ENCODE measurements at regions not wholly inside any gene's neighbourhood (a gene's known extent, or its start where the extent isn't known, plus 50 kb on each side); places are given as distances from the start of the nearest gene placed in this dataset.
"Not testable (repeated sequence)": the region's sequence is repeated elsewhere in the genome, so short reads cannot be mapped to it uniquely, and the experiment has no call there.

GRCh38 chr2:35125871-35126270, 1229.7 kb upstream of the CRIM1 start:
- intact Hi-C loops (cut with DNase I): no loop called here
- H3K9me3 ChIP-seq (ENCODE audit: control insufficient read depth, low read length): no peaks in the 10 kb centered on the region
- no peaks in the 10 kb centered on the region for H3K27me3 ChIP-seq (ENCODE audit: control insufficient read depth, insufficient read depth)
- H3K4me3 ChIP-seq (ENCODE audit: low read length): no peak overlapping the region
- WGBS: 76% methylated on average over 1 of the region's 1 CpG
- DNase-seq: no peak
- no peak for ATAC-seq
- no peaks in the 10 kb centered on the region for H3K4me1 ChIP-seq (ENCODE audit: control insufficient read depth, insufficient read depth, low read length)
- no peak overlapping the region for H3K27ac ChIP-seq (ENCODE audit: low read length)

- Histone ChIP-seq H3K27me3 (ENCODE audit: control insufficient read depth, insufficient read depth) (no peaks in the 10 kb centered on the region), H3K4me1 (ENCODE audit: control insufficient read depth, insufficient read depth, low read length) (no peaks in the 10 kb centered on the region), H3K9me3 (ENCODE audit: control insufficient read depth, low read length) (no peaks in the 10 kb centered on the region), H3K27ac (ENCODE audit: low read length) (no peak overlapping the region), H3K4me3 (ENCODE audit: low read length) (no peak overlapping the region)
- peak in 1 of 3 donors; percentile 24 for DNase-seq
- no peak for ATAC-seq
- intact Hi-C loops (cut with DNase I): no loop called here
- 88% methylated on average over 4 of the region's 4 CpGs for WGBS
Observed at GRCh38 chr2:35125278-35125677, 1230.3 kb upstream of the CRIM1 start.

- Histone ChIP-seq H3K27me3 (ENCODE audit: control insufficient read depth, insufficient read depth) (no peaks in the 10 kb centered on the region), H3K27ac (ENCODE audit: low read length) (no peak overlapping the region), H3K4me3 (ENCODE audit: low read length) (no peak overlapping the region), H3K4me1 (ENCODE audit: control insufficient read depth, insufficient read depth, low read length) (no peaks in the 10 kb centered on the region), H3K9me3 (ENCODE audit: control insufficient read depth, low read length) (no peaks in the 10 kb centered on the region)
- DNase-seq (no peak), ATAC-seq (no peak)
- intact Hi-C loops (cut with DNase I): no loop called here
Observed at GRCh38 chr2:35116151-35116550, 1239.4 kb upstream of the CRIM1 start.

- WGBS: 73% methylated on average over 2 of the region's 2 CpGs
- peak in 1 of 3 donors; percentile 32 for DNase-seq
- no peaks in the 10 kb centered on the region for H3K9me3 ChIP-seq (ENCODE audit: control insufficient read depth, low read length)
Observed at GRCh38 chr2:35114765-35115164, 1240.8 kb upstream of the CRIM1 start.

GRCh38 chr2:35112367-35112766, 1243.2 kb upstream of the CRIM1 start:
- WGBS: 90% methylated on average over 9 of the region's 10 CpGs
- intact Hi-C loops (cut with DNase I): not testable (repeated sequence)

More at GRCh38 chr2:35114765-35115164, 1240.8 kb upstream of the CRIM1 start:
- H3K27me3 ChIP-seq (ENCODE audit: control insufficient read depth, insufficient read depth): no peaks in the 10 kb centered on the region
- intact Hi-C loops (cut with DNase I): no loop called here
- no peak overlapping the region for H3K4me3 ChIP-seq (ENCODE audit: low read length)
- H3K4me1 ChIP-seq (ENCODE audit: control insufficient read depth, insufficient read depth, low read length): no peaks in the 10 kb centered on the region
- ATAC-seq: no peak
- no peak overlapping the region for H3K27ac ChIP-seq (ENCODE audit: low read length)

GRCh38 chr2:35104309-35104708, 1251.3 kb upstream of the CRIM1 start:
- Histone ChIP-seq H3K4me3 (ENCODE audit: low read length) (no peak overlapping the region), H3K9me3 (ENCODE audit: control insufficient read depth, low read length) (no peaks in the 10 kb centered on the region), H3K4me1 (ENCODE audit: control insufficient read depth, insufficient read depth, low read length) (no peaks in the 10 kb centered on the region), H3K27ac (ENCODE audit: low read length) (no peak overlapping the region), H3K27me3 (ENCODE audit: control insufficient read depth, insufficient read depth) (no peaks in the 10 kb centered on the region)
- DNase-seq (no peak), ATAC-seq (no peak)
- intact Hi-C loops (cut with DNase I): no loop called here
- 65% methylated on average over 1 of the region's 1 CpG for WGBS

More at GRCh38 chr2:35112367-35112766, 1243.2 kb upstream of the CRIM1 start:
- DNase-seq; ATAC-seq; H3K4me3 ChIP-seq (ENCODE audit: low read length); H3K9me3 ChIP-seq (ENCODE audit: control insufficient read depth, low read length); H3K4me1 ChIP-seq (ENCODE audit: control insufficient read depth, insufficient read depth, low read length); H3K27ac ChIP-seq (ENCODE audit: low read length); H3K27me3 ChIP-seq (ENCODE audit: control insufficient read depth, insufficient read depth): not testable (repeated sequence)

GRCh38 chr2:35099342-35099741, 1256.2 kb upstream of the CRIM1 start:
- Histone ChIP-seq H3K9me3 (ENCODE audit: control insufficient read depth, low read length) (no peaks in the 10 kb centered on the region), H3K4me1 (ENCODE audit: control insufficient read depth, insufficient read depth, low read length) (no peaks in the 10 kb centered on the region), H3K4me3 (ENCODE audit: low read length) (no peak overlapping the region), H3K27ac (ENCODE audit: low read length) (no peak overlapping the region), H3K27me3 (ENCODE audit: control insufficient read depth, insufficient read depth) (no peaks in the 10 kb centered on the region)
- ATAC-seq (no peak), DNase-seq (no peak)
- intact Hi-C loops (cut with DNase I): no loop called here
- 53% methylated on average over 2 of the region's 2 CpGs for WGBS

- H3K9me3 ChIP-seq (ENCODE audit: control insufficient read depth, low read length): no peaks in the 10 kb centered on the region
- intact Hi-C loops (cut with DNase I): no loop called here
- no peak overlapping the region for H3K4me3 ChIP-seq (ENCODE audit: low read length)
- 79% methylated on average over 4 of the region's 4 CpGs for WGBS
- DNase-seq (no peak), ATAC-seq (no peak)
- no peak overlapping the region for H3K27ac ChIP-seq (ENCODE audit: low read length)
- no peaks in the 10 kb centered on the region for H3K4me1 ChIP-seq (ENCODE audit: control insufficient read depth, insufficient read depth, low read length)
- H3K27me3 ChIP-seq (ENCODE audit: control insufficient read depth, insufficient read depth): no peaks in the 10 kb centered on the region
Observed at GRCh38 chr2:35082072-35082471, 1273.5 kb upstream of the CRIM1 start.

GRCh38 chr2:35081622-35082015, 1274.0 kb upstream of the CRIM1 start:
- WGBS: 75% methylated on average over 1 of the region's 1 CpG
- no peaks in the 10 kb centered on the region for H3K27me3 ChIP-seq (ENCODE audit: control insufficient read depth, insufficient read depth)
- H3K4me3 ChIP-seq (ENCODE audit: low read length): no peak overlapping the region
- no peak overlapping the region for H3K27ac ChIP-seq (ENCODE audit: low read length)
- ATAC-seq: no peak
- no peaks in the 10 kb centered on the region for H3K9me3 ChIP-seq (ENCODE audit: control insufficient read depth, low read length)
- DNase-seq: no peak
- intact Hi-C loops (cut with DNase I): no loop called here
- H3K4me1 ChIP-seq (ENCODE audit: control insufficient read depth, insufficient read depth, low read length): no peaks in the 10 kb centered on the region

GRCh38 chr2:35081001-35081621, 1274.5 kb upstream of the CRIM1 start:
- Histone ChIP-seq H3K4me3 (ENCODE audit: low read length) (no peak overlapping the region), H3K27me3 (ENCODE audit: control insufficient read depth, insufficient read depth) (no peaks in the 10 kb centered on the region), H3K4me1 (ENCODE audit: control insufficient read depth, insufficient read depth, low read length) (no peaks in the 10 kb centered on the region), H3K9me3 (ENCODE audit: control insufficient read depth, low read length) (no peaks in the 10 kb centered on the region), H3K27ac (ENCODE audit: low read length) (no peak overlapping the region)
- WGBS: 61% methylated on average over 1 of the region's 1 CpG
- intact Hi-C loops (cut with DNase I): no loop called here
- no peak for DNase-seq
- ATAC-seq: no peak

GRCh38 chr2:35080231-35080910, 1275.2 kb upstream of the CRIM1 start:
- intact Hi-C loops (cut with DNase I): no loop called here
- ATAC-seq (no peak), DNase-seq (no peak)
- H3K9me3 ChIP-seq (ENCODE audit: control insufficient read depth, low read length): no peaks in the 10 kb centered on the region
- H3K27ac ChIP-seq (ENCODE audit: low read length): no peak overlapping the region
- H3K4me3 ChIP-seq (ENCODE audit: low read length): no peak overlapping the region
- no peaks in the 10 kb centered on the region for H3K4me1 ChIP-seq (ENCODE audit: control insufficient read depth, insufficient read depth, low read length)
- no peaks in the 10 kb centered on the region for H3K27me3 ChIP-seq (ENCODE audit: control insufficient read depth, insufficient read depth)
- WGBS: 60% methylated on average over 5 of the region's 5 CpGs

Measured in right cardiac atrium (tissue), 5 donors.